SKM-1 (cell line): ENCODE measurements at regions not wholly inside any gene's neighbourhood (a gene's known extent, or its start where the extent isn't known, plus 50 kb on each side); places are given as distances from the start of the nearest gene placed in this dataset.
"Not testable (repeated sequence)": the region's sequence is repeated elsewhere in the genome, so short reads cannot be mapped to it uniquely, and the experiment has no call there.

Experiments used
- DNase-seq: peaks from one replicate; lab custom pipeline; 2025; ENCODE audit not compliant: unreplicated experiment; lab: John Stamatoyannopoulos, UW

GRCh38 chr2:3115301-3116042, 262.1 kb downstream of the EIPR1 start:
- DNase-seq = no peak

- no peak for DNase-seq
These were observed 263.0 kb downstream of the EIPR1 start for GRCh38 chr2:3114406-3115185.

GRCh38 chr2:3113769-3114168, 263.8 kb downstream of the EIPR1 start:
- DNase-seq = no peak

- DNase-seq = no peak
These were observed 264.5 kb downstream of the EIPR1 start for GRCh38 chr2:3113122-3113521.

- no peak for DNase-seq
These were observed 265.1 kb downstream of the EIPR1 start for GRCh38 chr2:3112553-3112952.

GRCh38 chr2:3112131-3112530, 265.5 kb downstream of the EIPR1 start:
- no peak for DNase-seq

GRCh38 chr2:3110994-3111666, 266.5 kb downstream of the EIPR1 start:
- DNase-seq = no peak

GRCh38 chr2:3110555-3110954, 267.1 kb downstream of the EIPR1 start:
- DNase-seq = no peak

GRCh38 chr2:3108710-3109702, 268.6 kb downstream of the EIPR1 start:
- DNase-seq = no peak

- no peak for DNase-seq
These were observed 269.5 kb downstream of the EIPR1 start for GRCh38 chr2:3108105-3108504.

GRCh38 chr2:3107567-3107966, 270.1 kb downstream of the EIPR1 start:
- DNase-seq = no peak

- DNase-seq = no peak
These were observed 271.6 kb downstream of the EIPR1 start for GRCh38 chr2:3105814-3106569.

GRCh38 chr2:3104958-3105813, 272.4 kb downstream of the EIPR1 start:
- not testable (repeated sequence) for DNase-seq

GRCh38 chr2:3104261-3104660, 273.4 kb downstream of the EIPR1 start:
- no peak for DNase-seq

GRCh38 chr2:3102922-3103569, 274.6 kb downstream of the EIPR1 start:
- DNase-seq = no peak

- DNase-seq = no peak
These were observed 275.3 kb downstream of the EIPR1 start for GRCh38 chr2:3102081-3102921.
